Neural cell (in vitro differentiated cells): ENCODE measurements at regions not wholly inside any gene's neighbourhood (a gene's known extent, or its start where the extent isn't known, plus 50 kb on each side); places are given as distances from the start of the nearest gene placed in this dataset.

Experiments used
- H2AFZ ChIP-seq: fragments of 200-600, 300-800 bp; sonication (generic), shearing (Covaris generic); 2 replicates; pipeline ENCODE4 v1.6.0; 2014; ENCODE audit warnings: low read depth, mild to moderate bottlenecking, antibody characterized with exemption, low read length, moderate library complexity
- H3F3A ChIP-seq: fragments of 200-600 bp; shearing (Covaris generic); 2 replicates; pipeline ENCODE4 v1.6.1; 2016; ENCODE audit warnings: mild to moderate bottlenecking, moderate library complexity, mixed read lengths, antibody characterized with exemption, low read length; ENCODE audit not compliant: insufficient read depth, poor library complexity, severe bottlenecking
- H3K27ac ChIP-seq: fragments of 200-600, 300-800 bp; sonication (generic), shearing (Covaris generic); 2 replicates; pipeline ENCODE4 v1.5.1; 2014; ENCODE audit warnings: mild to moderate bottlenecking, low read length, moderate library complexity
- H3K27me3 ChIP-seq: fragments of 300-800, 200-600 bp; sonication (generic), shearing (Covaris generic); 2 replicates; pipeline ENCODE4 v1.6.0; 2014; ENCODE audit warnings: mild to moderate bottlenecking, low read depth, low read length, moderate library complexity; ENCODE audit not compliant: insufficient read depth
- H3K36me3 ChIP-seq: fragments of 300-800, 200-600 bp; sonication (generic), shearing (Covaris generic); 2 replicates; pipeline ENCODE4 v1.5.1; 2014; ENCODE audit warnings: mild to moderate bottlenecking, antibody characterized with exemption, low read length, moderate library complexity; ENCODE audit not compliant: insufficient read depth
- H3K4me2 ChIP-seq: fragments of 300-800, 200-600 bp; sonication (generic), shearing (Covaris generic); 2 replicates; pipeline ENCODE4 v1.6.0; 2014; ENCODE audit warnings: mild to moderate bottlenecking, low read length
- H3K4me3 ChIP-seq: fragments of 300-800, 200-600 bp; sonication (generic), shearing (Covaris generic); 2 replicates; pipeline ENCODE4 v1.5.1; 2014; ENCODE audit warnings: mild to moderate bottlenecking, low read length, moderate library complexity
- H3K79me2 ChIP-seq: fragments of 200-600 bp; shearing (Covaris generic); replicated peaks from 2 replicates; pipeline ENCODE4 v1.6.0; 2014; ENCODE audit warnings: mild to moderate bottlenecking, low read length, moderate library complexity; ENCODE audit not compliant: insufficient read depth
- H3K9ac ChIP-seq: fragments of 300-800, 200-600 bp; sonication (generic), shearing (Covaris generic); 2 replicates; pipeline ENCODE4 v1.6.1; 2016; ENCODE audit warnings: mild to moderate bottlenecking, low read length, mixed read lengths
- H3K9me2 ChIP-seq: fragments of 200-600 bp; shearing (Covaris generic); 2 replicates; pipeline ENCODE4 v1.6.1; 2016; ENCODE audit warnings: mild to moderate bottlenecking, low read length, mixed read lengths; ENCODE audit not compliant: insufficient read depth
- H3K9me3 ChIP-seq: fragments of 200-600, 300-800 bp; sonication (generic), shearing (Covaris generic); 2 replicates; pipeline ENCODE4 v1.6.1; 2016; ENCODE audit warnings: mild to moderate bottlenecking, mixed run types, low read length, moderate library complexity, mixed read lengths
- H4K20me1 ChIP-seq: fragments of 200-600 bp; shearing (Covaris generic); 2 replicates; pipeline ENCODE4 v1.6.1; 2016; ENCODE audit warnings: mild to moderate bottlenecking, mixed run types; ENCODE audit not compliant: insufficient read depth
- CTCF ChIP-seq: fragments of 450-650 bp; IDR thresholded peaks from 2 replicates; pipeline ENCODE4 v1.5.1; 2014; ENCODE audit warnings: antibody characterized with exemption, mild to moderate bottlenecking, moderate library complexity; ENCODE audit not compliant: poor library complexity, severe bottlenecking
- EP300 ChIP-seq: fragments of 450-650 bp; conservative IDR thresholded peaks from 2 replicates; pipeline ENCODE4 v1.6.1; 2014; ENCODE audit warnings: antibody characterized with exemption, mild to moderate bottlenecking, moderate library complexity; ENCODE audit not compliant: poor library complexity, severe bottlenecking
- EZH2 ChIP-seq: fragments of 200-600, 300-800 bp; shearing (Covaris generic), sonication (generic); IDR thresholded peaks from 2 replicates; pipeline ENCODE4 v1.6.1; 2014; ENCODE audit warnings: antibody characterized with exemption, low read length, borderline replicate concordance, mild to moderate bottlenecking; ENCODE audit not compliant: insufficient read depth, poor library complexity, severe bottlenecking
- MXI1 ChIP-seq: fragments of 450-650 bp; conservative IDR thresholded peaks from 2 replicates; pipeline ENCODE4 v1.6.1; 2014; ENCODE audit warnings: antibody characterized with exemption, mild to moderate bottlenecking; ENCODE audit not compliant: poor library complexity, severe bottlenecking
- POLR2AphosphoS5 ChIP-seq: IDR thresholded peaks from 2 replicates; pipeline ENCODE4 v1.6.1; 2012
- RAD21 ChIP-seq: fragments of 450-650 bp; conservative IDR thresholded peaks from 2 replicates; pipeline ENCODE4 v1.6.1; 2014; ENCODE audit warnings: antibody characterized with exemption, mild to moderate bottlenecking, moderate library complexity
- REST ChIP-seq: IDR thresholded peaks from 2 replicates; pipeline ENCODE4 v1.6.1; 2012; ENCODE audit warnings: borderline replicate concordance
- SMC3 ChIP-seq: fragments of 450-650 bp; conservative IDR thresholded peaks from 2 replicates; pipeline ENCODE4 v1.6.1; 2014; ENCODE audit warnings: antibody characterized with exemption, mild to moderate bottlenecking, moderate library complexity; ENCODE audit not compliant: poor library complexity
- TAF1 ChIP-seq: IDR thresholded peaks from 2 replicates; pipeline ENCODE4 v1.6.1; 2012; ENCODE audit warnings: low read depth

GRCh38 chrX:99001286-99001685 lies 1408.8 kb downstream of the PCDH19 start:
- H3K79me2 ChIP-seq: no peaks in the 10 kb centered on the region
- no peak overlapping the region for H3K4me2 ChIP-seq

GRCh38 chrX:98962996-98963395 lies 1447.1 kb downstream of the PCDH19 start:
- Histone ChIP-seq H3K4me3 (no peak overlapping the region), H3K27ac (no peak overlapping the region), H3K4me2 (no peak overlapping the region)
- TF ChIP-seq RAD21 (no peak), MXI1 (no peak), EZH2 (no peak), REST (no peak), EP300 (no peak), TAF1 (no peak), SMC3 (no peak), POLR2AphosphoS5 (no peak)

More at GRCh38 chrX:99001286-99001685, 1408.8 kb downstream of the PCDH19 start:
- H3K4me3 ChIP-seq: no peak overlapping the region
- no peaks in the 10 kb centered on the region for H3K9me3 ChIP-seq
- no peak overlapping the region for H2AFZ ChIP-seq
- H3K9ac ChIP-seq: no peak overlapping the region
- no peaks in the 10 kb centered on the region for H3K27me3 ChIP-seq
- H3F3A ChIP-seq: no peaks in the 10 kb centered on the region
- no peaks in the 10 kb centered on the region for H3K36me3 ChIP-seq
- no peak overlapping the region for H3K27ac ChIP-seq
- H3K9me2 ChIP-seq: no peaks in the 10 kb centered on the region
- no peak for TF ChIP-seq POLR2AphosphoS5
- no peak for TF ChIP-seq TAF1
- no peak for TF ChIP-seq CTCF
- no peak for TF ChIP-seq MXI1
- TF ChIP-seq SMC3: no peak
- no peak for TF ChIP-seq RAD21
- no peak for TF ChIP-seq EP300
- TF ChIP-seq REST: no peak
- H4K20me1 ChIP-seq: no peaks in the 10 kb centered on the region

More at GRCh38 chrX:98962996-98963395, 1447.1 kb downstream of the PCDH19 start:
- Histone ChIP-seq H3F3A (no peaks in the 10 kb centered on the region), H3K9me2 (no peaks in the 10 kb centered on the region), H3K9ac (no peak overlapping the region), H4K20me1 (no peaks in the 10 kb centered on the region), H3K27me3 (no peaks in the 10 kb centered on the region), H3K79me2 (no peaks in the 10 kb centered on the region), H3K36me3 (no peaks in the 10 kb centered on the region), H3K9me3 (no peaks in the 10 kb centered on the region), H2AFZ (no peak overlapping the region)
